GM23338 (cell line): ENCODE measurements at regions not wholly inside any gene's neighbourhood (a gene's known extent, or its start where the extent isn't known, plus 50 kb on each side); places are given as distances from the start of the nearest gene placed in this dataset.

Experiments
- ATAC-seq: fragments of 200-7000 bp; cut with Tn5 transposase; 3 replicates; pipeline ENCODE4 v1.9.1; 2020
- DNase-seq: peaks from one replicate; pipeline ENCODE4 v3.0.0-alpha.2; 2015; ENCODE audit warnings: low spot score
- H2AFZ ChIP-seq: fragments of 200-600 bp; sonication (generic); 2 replicates; pipeline ENCODE4 v1.8.0; 2016; ENCODE audit warnings: antibody characterized with exemption, mild to moderate bottlenecking, moderate library complexity
- H3F3A ChIP-seq: fragments of 200-600 bp; sonication (generic); replicated peaks from 2 replicates; pipeline ENCODE4 v1.8.0; 2017; ENCODE audit warnings: antibody characterized with exemption, mixed run types, low read depth
- H3K27ac ChIP-seq: fragments of 200-600 bp; sonication (generic); 2 replicates; pipeline ENCODE4 v1.6.1; 2016; ENCODE audit warnings: low read depth
- H3K27me3 ChIP-seq: fragments of 200-600 bp; sonication (generic); 2 replicates; pipeline ENCODE4 v1.8.0; 2016; ENCODE audit warnings: mild to moderate bottlenecking, mixed run types, moderate library complexity; ENCODE audit not compliant: insufficient read depth
- H3K36me3 ChIP-seq: fragments of 200-600 bp; sonication (generic); 2 replicates; pipeline ENCODE4 v1.8.0; 2016; ENCODE audit warnings: mild to moderate bottlenecking; ENCODE audit not compliant: insufficient read depth
- H3K4me1 ChIP-seq: fragments of 200-600 bp; sonication (generic); 2 replicates; pipeline ENCODE4 v1.8.0; 2016; ENCODE audit warnings: mild to moderate bottlenecking, moderate library complexity; ENCODE audit not compliant: insufficient read depth
- H3K4me2 ChIP-seq: fragments of 200-600 bp; sonication (generic); 2 replicates; pipeline ENCODE4 v1.7.1; 2017; ENCODE audit warnings: mixed run types
- H3K4me3 ChIP-seq: fragments of 200-600 bp; sonication (generic); 2 replicates; pipeline ENCODE4 v1.6.1; 2016; ENCODE audit warnings: mixed run types
- H3K79me2 ChIP-seq: fragments of 200-600 bp; sonication (generic); replicated peaks from 2 replicates; pipeline ENCODE4 v1.8.0; 2017; ENCODE audit warnings: mild to moderate bottlenecking; ENCODE audit not compliant: insufficient read depth
- H3K9me2 ChIP-seq: fragments of 200-600 bp; sonication (generic); 2 replicates; pipeline ENCODE4 v1.8.0; 2017; ENCODE audit not compliant: insufficient read depth
- H4K20me1 ChIP-seq: fragments of 200-600 bp; sonication (generic); replicated peaks from 2 replicates; pipeline ENCODE4 v1.8.0; 2017; ENCODE audit warnings: mild to moderate bottlenecking; ENCODE audit not compliant: insufficient read depth
- H3K27ac Mint-ChIP-seq: 2 replicates; pipeline ENCODE4 v1.8.0; 2020; ENCODE audit warnings: inconsistent platforms, mild to moderate bottlenecking, moderate library complexity, mixed read lengths
- H3K27me3 Mint-ChIP-seq: 3 replicates; pipeline ENCODE4 v1.8.0; 2022; ENCODE audit warnings: low read depth, mild to moderate bottlenecking, moderate library complexity, mixed read lengths, inconsistent platforms; ENCODE audit not compliant: insufficient read depth, poor library complexity
- H3K36me3 Mint-ChIP-seq: 3 replicates; pipeline ENCODE4 v1.8.0; 2021; ENCODE audit warnings: low read depth, mild to moderate bottlenecking, inconsistent platforms, moderate library complexity, mixed read lengths
- H3K4me1 Mint-ChIP-seq: 3 replicates; pipeline ENCODE4 v1.8.0; 2020; ENCODE audit warnings: mild to moderate bottlenecking, inconsistent platforms, mixed read lengths
- H3K4me3 Mint-ChIP-seq: 3 replicates; pipeline ENCODE4 v1.8.0; 2021; ENCODE audit warnings: moderate library complexity, mild to moderate bottlenecking, inconsistent platforms, mixed read lengths
- H3K9me3 Mint-ChIP-seq: 3 replicates; pipeline ENCODE4 v1.8.0; 2020; ENCODE audit warnings: moderate library complexity, mild to moderate bottlenecking, inconsistent platforms, mixed read lengths
- CREB1 ChIP-seq: fragments of 250-450 bp; sonication (Bioruptor Pico); IDR thresholded peaks from 2 replicates; pipeline ENCODE4 v1.5.0; 2020; ENCODE audit warnings: low read depth, mild to moderate bottlenecking, moderate library complexity
- EZH2 ChIP-seq: fragments of 200-600 bp; sonication (generic); IDR thresholded peaks from one replicate; pipeline ENCODE4 v1.8.0; 2017; ENCODE audit warnings: antibody characterized with exemption, mild to moderate bottlenecking, low read depth; ENCODE audit not compliant: unreplicated experiment
- EZH2phosphoT487 ChIP-seq: fragments of 200-600 bp; sonication (generic); IDR thresholded peaks from one replicate; pipeline ENCODE4 v1.8.1; 2018; ENCODE audit warnings: antibody characterized with exemption; ENCODE audit not compliant: unreplicated experiment
- NANOG ChIP-seq: IDR thresholded peaks from 2 replicates; pipeline ENCODE4 v1.6.1; 2016; ENCODE audit warnings: antibody characterized with exemption, borderline replicate concordance
- POLR2AphosphoS5 ChIP-seq: IDR thresholded peaks from 2 replicates; pipeline ENCODE4 v1.6.1; 2016; ENCODE audit warnings: antibody characterized with exemption, low read depth
- STAT1 ChIP-seq: IDR thresholded peaks from one replicate; pipeline ENCODE4 v1.6.1; 2016; ENCODE audit warnings: antibody characterized with exemption; ENCODE audit not compliant: unreplicated experiment
- ZNF114 ChIP-seq: fragments of 250-450 bp; sonication (Bioruptor Pico); IDR thresholded peaks from 2 replicates; pipeline ENCODE4 v1.5.0; 2020; ENCODE audit warnings: mild to moderate bottlenecking, moderate library complexity
- ZNF331 ChIP-seq: fragments of 250-450 bp; sonication (Bioruptor Pico); IDR thresholded peaks from 2 replicates; pipeline ENCODE4 v1.5.0; 2020; ENCODE audit warnings: low read depth, mild to moderate bottlenecking, moderate library complexity
- TF ChIP-seq, protein P1 (sequence below): IDR thresholded peaks from 2 replicates; pipeline ENCODE4 v1.6.1; 2016; ENCODE audit warnings: antibody characterized with exemption
- TF ChIP-seq, protein P2 (sequence below): fragments of 250-450 bp; sonication (Bioruptor Pico); IDR thresholded peaks from 2 replicates; pipeline ENCODE4 v1.5.0; 2020; ENCODE audit warnings: mild to moderate bottlenecking, moderate library complexity
- TF ChIP-seq, protein P3 (sequence below): IDR thresholded peaks from one replicate; pipeline ENCODE4 v1.6.1; 2018; ENCODE audit warnings: antibody characterized with exemption; ENCODE audit not compliant: unreplicated experiment

DNA sequence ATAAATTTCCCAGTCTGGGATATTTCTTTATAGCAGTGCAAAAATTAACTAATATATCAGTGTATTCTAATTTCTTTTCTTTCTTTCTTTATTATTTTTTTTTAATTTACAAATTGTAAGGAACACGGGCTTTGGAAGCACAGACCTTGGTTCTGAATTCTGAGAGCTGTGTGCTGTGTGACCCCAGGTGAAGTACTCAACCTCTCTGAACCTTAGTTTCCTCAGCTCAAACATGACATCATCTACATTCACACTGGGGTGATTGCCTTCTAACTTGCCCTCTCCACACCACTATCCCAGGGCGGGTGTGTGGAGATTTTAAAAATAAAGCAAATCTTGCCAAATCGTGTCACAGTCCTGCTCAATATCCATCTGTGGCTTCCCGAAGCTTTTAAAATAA lies 282.8 kb downstream of the C12orf75 start:
- no peaks in the 10 kb centered on the region for H3K27me3 ChIP-seq
- Mint-ChIP-seq H3K36me3 (no peaks in the 10 kb centered on the region), H3K27me3 (peaks cover 2% of the 10 kb centered on the region), H3K27ac (no peak overlapping the region), H3K4me1 (peaks cover 8% of the 10 kb centered on the region), H3K9me3 (no peaks in the 10 kb centered on the region; the same call in 2 of the 3 replicates), H3K4me3 (no peak overlapping the region)
- H3K4me1 ChIP-seq: no peaks in the 10 kb centered on the region
- no peak overlapping the region for H2AFZ ChIP-seq
- ATAC-seq: no peak
- no peaks in the 10 kb centered on the region for H4K20me1 ChIP-seq
- no peaks in the 10 kb centered on the region for H3K36me3 ChIP-seq
- H3K4me3 ChIP-seq: no peak overlapping the region
- H3K27ac ChIP-seq: no peak overlapping the region
- no peaks in the 10 kb centered on the region for H3F3A ChIP-seq
- TF ChIP-seq, protein P1, sequence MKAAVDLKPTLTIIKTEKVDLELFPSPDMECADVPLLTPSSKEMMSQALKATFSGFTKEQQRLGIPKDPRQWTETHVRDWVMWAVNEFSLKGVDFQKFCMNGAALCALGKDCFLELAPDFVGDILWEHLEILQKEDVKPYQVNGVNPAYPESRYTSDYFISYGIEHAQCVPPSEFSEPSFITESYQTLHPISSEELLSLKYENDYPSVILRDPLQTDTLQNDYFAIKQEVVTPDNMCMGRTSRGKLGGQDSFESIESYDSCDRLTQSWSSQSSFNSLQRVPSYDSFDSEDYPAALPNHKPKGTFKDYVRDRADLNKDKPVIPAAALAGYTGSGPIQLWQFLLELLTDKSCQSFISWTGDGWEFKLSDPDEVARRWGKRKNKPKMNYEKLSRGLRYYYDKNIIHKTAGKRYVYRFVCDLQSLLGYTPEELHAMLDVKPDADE: no peak
- H3K79me2 ChIP-seq: no peaks in the 10 kb centered on the region
- no peak overlapping the region for H3K4me2 ChIP-seq
- DNase-seq: no peak
- H3K9me2 ChIP-seq: no peaks in the 10 kb centered on the region

DNA sequence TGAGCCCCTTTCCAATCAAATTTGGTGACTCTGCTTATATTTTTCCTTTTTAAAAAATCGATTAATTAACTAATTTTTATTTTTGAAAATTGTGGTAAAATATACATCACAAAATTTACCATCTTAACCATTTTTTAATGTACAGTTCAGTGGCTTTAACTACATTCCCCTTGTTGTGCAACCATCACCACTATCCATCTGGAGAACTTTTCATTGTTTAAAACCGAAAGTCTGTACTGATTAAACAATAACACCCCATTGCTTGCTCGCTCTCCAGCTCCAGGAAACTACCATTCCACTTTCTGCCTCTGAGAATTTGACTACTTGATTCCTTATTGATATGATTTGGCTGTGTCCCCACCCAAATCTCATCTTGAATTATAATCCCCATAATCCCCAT lies 283.4 kb downstream of the C12orf75 start:
- H3K9me2 ChIP-seq: no peaks in the 10 kb centered on the region
- H3K4me1 ChIP-seq: no peaks in the 10 kb centered on the region
- H3K4me2 ChIP-seq: no peak overlapping the region
- H3K27ac ChIP-seq: no peak overlapping the region
- no peak for ATAC-seq
- no peak overlapping the region for H3K4me3 ChIP-seq
- no peaks in the 10 kb centered on the region for H3K36me3 ChIP-seq
- no peak overlapping the region for H2AFZ ChIP-seq
- Mint-ChIP-seq H3K4me3 (no peak overlapping the region), H3K9me3 (no peaks in the 10 kb centered on the region; the same call in 2 of the 3 replicates), H3K27ac (no peak overlapping the region), H3K4me1 (peaks cover 8% of the 10 kb centered on the region), H3K36me3 (no peaks in the 10 kb centered on the region), H3K27me3 (peaks cover 2% of the 10 kb centered on the region)
- no peaks in the 10 kb centered on the region for H3K79me2 ChIP-seq
- no peak for DNase-seq
- no peaks in the 10 kb centered on the region for H3K27me3 ChIP-seq
- no peaks in the 10 kb centered on the region for H3F3A ChIP-seq
- no peaks in the 10 kb centered on the region for H4K20me1 ChIP-seq
- TF ChIP-seq, protein P1: no peak
- TF ChIP-seq POLR2AphosphoS5: no peak
- TF ChIP-seq ZNF114: no peak
- TF ChIP-seq CREB1 (CRISPR knock-in tag): no peak
- no peak for TF ChIP-seq NANOG
- TF ChIP-seq EZH2phosphoT487: no peak
- TF ChIP-seq, protein P2, sequence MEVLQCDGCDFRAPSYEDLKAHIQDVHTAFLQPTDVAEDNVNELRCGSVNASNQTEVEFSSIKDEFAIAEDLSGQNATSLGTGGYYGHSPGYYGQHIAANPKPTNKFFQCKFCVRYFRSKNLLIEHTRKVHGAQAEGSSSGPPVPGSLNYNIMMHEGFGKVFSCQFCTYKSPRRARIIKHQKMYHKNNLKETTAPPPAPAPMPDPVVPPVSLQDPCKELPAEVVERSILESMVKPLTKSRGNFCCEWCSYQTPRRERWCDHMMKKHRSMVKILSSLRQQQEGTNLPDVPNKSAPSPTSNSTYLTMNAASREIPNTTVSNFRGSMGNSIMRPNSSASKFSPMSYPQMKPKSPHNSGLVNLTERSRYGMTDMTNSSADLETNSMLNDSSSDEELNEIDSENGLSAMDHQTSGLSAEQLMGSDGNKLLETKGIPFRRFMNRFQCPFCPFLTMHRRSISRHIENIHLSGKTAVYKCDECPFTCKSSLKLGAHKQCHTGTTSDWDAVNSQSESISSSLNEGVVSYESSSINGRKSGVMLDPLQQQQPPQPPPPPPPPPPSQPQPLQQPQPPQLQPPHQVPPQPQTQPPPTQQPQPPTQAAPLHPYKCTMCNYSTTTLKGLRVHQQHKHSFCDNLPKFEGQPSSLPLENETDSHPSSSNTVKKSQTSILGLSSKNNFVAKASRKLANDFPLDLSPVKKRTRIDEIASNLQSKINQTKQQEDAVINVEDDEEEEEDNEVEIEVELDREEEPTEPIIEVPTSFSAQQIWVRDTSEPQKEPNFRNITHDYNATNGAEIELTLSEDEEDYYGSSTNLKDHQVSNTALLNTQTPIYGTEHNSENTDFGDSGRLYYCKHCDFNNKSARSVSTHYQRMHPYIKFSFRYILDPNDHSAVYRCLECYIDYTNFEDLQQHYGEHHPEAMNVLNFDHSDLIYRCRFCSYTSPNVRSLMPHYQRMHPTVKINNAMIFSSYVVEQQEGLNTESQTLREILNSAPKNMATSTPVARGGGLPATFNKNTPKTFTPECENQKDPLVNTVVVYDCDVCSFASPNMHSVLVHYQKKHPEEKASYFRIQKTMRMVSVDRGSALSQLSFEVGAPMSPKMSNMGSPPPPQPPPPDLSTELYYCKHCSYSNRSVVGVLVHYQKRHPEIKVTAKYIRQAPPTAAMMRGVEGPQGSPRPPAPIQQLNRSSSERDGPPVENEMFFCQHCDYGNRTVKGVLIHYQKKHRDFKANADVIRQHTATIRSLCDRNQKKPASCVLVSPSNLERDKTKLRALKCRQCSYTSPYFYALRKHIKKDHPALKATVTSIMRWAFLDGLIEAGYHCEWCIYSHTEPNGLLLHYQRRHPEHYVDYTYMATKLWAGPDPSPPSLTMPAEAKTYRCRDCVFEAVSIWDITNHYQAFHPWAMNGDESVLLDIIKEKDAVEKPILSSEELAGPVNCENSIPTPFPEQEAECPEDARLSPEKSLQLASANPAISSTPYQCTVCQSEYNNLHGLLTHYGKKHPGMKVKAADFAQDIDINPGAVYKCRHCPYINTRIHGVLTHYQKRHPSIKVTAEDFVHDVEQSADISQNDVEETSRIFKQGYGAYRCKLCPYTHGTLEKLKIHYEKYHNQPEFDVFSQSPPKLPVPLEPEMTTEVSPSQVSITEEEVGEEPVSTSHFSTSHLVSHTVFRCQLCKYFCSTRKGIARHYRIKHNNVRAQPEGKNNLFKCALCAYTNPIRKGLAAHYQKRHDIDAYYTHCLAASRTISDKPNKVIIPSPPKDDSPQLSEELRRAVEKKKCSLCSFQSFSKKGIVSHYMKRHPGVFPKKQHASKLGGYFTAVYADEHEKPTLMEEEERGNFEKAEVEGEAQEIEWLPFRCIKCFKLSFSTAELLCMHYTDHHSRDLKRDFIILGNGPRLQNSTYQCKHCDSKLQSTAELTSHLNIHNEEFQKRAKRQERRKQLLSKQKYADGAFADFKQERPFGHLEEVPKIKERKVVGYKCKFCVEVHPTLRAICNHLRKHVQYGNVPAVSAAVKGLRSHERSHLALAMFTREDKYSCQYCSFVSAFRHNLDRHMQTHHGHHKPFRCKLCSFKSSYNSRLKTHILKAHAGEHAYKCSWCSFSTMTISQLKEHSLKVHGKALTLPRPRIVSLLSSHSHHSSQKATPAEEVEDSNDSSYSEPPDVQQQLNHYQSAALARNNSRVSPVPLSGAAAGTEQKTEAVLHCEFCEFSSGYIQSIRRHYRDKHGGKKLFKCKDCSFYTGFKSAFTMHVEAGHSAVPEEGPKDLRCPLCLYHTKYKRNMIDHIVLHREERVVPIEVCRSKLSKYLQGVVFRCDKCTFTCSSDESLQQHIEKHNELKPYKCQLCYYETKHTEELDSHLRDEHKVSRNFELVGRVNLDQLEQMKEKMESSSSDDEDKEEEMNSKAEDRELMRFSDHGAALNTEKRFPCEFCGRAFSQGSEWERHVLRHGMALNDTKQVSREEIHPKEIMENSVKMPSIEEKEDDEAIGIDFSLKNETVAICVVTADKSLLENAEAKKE (CRISPR knock-in tag): no peak
- no peak for TF ChIP-seq EZH2
- no peak for TF ChIP-seq ZNF331 (CRISPR knock-in tag)
- TF ChIP-seq, protein P3, sequence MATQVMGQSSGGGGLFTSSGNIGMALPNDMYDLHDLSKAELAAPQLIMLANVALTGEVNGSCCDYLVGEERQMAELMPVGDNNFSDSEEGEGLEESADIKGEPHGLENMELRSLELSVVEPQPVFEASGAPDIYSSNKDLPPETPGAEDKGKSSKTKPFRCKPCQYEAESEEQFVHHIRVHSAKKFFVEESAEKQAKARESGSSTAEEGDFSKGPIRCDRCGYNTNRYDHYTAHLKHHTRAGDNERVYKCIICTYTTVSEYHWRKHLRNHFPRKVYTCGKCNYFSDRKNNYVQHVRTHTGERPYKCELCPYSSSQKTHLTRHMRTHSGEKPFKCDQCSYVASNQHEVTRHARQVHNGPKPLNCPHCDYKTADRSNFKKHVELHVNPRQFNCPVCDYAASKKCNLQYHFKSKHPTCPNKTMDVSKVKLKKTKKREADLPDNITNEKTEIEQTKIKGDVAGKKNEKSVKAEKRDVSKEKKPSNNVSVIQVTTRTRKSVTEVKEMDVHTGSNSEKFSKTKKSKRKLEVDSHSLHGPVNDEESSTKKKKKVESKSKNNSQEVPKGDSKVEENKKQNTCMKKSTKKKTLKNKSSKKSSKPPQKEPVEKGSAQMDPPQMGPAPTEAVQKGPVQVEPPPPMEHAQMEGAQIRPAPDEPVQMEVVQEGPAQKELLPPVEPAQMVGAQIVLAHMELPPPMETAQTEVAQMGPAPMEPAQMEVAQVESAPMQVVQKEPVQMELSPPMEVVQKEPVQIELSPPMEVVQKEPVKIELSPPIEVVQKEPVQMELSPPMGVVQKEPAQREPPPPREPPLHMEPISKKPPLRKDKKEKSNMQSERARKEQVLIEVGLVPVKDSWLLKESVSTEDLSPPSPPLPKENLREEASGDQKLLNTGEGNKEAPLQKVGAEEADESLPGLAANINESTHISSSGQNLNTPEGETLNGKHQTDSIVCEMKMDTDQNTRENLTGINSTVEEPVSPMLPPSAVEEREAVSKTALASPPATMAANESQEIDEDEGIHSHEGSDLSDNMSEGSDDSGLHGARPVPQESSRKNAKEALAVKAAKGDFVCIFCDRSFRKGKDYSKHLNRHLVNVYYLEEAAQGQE: no peak
- no peak for TF ChIP-seq STAT1
